Sciatic nerve (tissue), 2 donors: ENCODE measurements at regions not wholly inside any gene's neighbourhood (a gene's known extent, or its start where the extent isn't known, plus 50 kb on each side); places are given as distances from the start of the nearest gene placed in this dataset.

Source experiments
- ATAC-seq: fragments of 200-7000 bp; cut with Tn5 transposase; one replicate; pipeline ENCODE4 v1.9.1; 2020; ENCODE audit warnings: mild to moderate bottlenecking, moderate library complexity
- DNase-seq: peaks from one replicate; pipeline ENCODE4 v3.0.0-alpha.2; 2020; ENCODE audit warnings: low spot score
- intact Hi-C: fragments of 100-400 bp; cut with DNase I; formaldehyde crosslinking; loops from one replicate; pipeline ENCODE4 v1.14.2; 2022
- donor health status: DM: no; HTN: no; CAD: no.
- donor health status: DM: no; HTN: no; CAD: no.

- intact Hi-C loops, result no loop called here
- ATAC-seq (no peak), DNase-seq (no peak)
These were observed 736.8 kb downstream of the SOCS6 start for GRCh38 chr18:71025505-71026225.

DNA sequence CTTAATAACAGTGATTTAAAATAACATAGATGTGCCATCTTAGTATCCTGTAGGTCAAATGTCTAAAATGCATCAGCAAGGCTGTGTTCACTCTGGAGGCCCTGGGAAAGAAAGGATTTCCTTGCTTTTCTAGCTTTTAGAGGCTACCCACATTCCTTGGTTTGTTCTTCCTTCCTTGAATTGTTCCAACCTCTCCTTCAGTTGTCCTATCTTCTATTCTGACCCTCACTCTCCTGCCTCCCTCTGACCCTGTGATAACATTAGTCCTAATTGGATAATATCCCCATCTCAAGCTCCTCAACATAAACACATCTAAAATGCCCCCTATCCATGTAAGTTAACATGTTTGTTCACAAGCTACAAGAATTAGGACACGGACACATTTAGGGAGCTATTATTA, 733.5 kb downstream of the SOCS6 start:
- intact Hi-C loops, result no loop called here
- DNase-seq (no peak), ATAC-seq (no peak)

- ATAC-seq (no peak), DNase-seq (no peak)
- intact Hi-C loops, result no loop called here
These were observed 732.2 kb downstream of the SOCS6 start for GRCh38 chr18:71021030-71021362.

DNA sequence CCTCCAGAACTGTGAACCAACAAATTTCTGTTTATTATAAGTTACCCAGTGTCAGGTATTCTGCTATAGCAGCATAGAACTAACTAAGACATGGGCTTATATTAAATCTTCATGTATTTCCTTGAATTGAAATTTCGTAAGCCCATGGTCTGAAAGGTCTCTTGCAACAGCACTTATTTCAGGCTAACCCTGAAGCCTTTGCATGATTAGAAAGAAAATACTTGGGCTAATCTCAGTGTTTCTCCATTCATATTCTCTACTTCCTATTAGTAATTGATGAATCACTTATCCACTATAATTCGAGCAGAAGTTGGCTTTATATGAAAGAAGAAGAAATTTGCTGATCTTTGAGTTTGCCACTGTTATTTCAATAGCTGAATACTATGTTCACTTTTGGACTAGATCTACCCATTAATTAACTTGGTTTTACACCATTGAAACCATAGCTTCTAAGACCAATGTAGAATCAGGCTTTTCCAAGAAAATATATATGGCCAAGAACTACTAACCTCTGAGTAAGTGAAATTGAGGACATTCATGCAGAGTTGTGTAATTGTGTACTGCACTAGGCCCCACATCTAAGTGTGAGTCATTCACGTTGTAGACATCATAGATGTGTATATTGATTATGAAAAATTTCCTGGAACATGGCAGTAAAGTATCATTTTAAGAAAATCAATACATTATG, 731.6 kb downstream of the SOCS6 start:
- intact Hi-C loops, result no loop called here
- ATAC-seq, result no peak
- DNase-seq, result no peak

DNA sequence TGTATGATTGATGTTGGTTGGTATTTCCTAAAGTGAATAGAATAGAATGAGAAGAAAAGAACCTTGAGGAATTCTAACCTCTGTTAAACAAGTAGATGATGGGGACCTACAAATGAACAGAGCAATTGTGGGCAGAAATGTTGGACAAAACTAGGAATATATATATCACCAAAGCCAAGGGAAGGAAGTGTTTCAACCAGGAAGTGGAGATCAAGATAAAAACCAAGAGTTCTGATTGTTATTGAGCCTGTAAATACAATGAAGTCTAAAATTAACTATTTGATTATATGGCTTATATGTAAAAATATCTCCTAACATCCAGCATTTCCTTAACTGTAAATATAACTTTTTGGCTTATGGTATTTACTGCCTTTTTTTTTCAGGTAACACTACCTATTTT, 730.0 kb downstream of the SOCS6 start:
- intact Hi-C loops, result no loop called here

DNA sequence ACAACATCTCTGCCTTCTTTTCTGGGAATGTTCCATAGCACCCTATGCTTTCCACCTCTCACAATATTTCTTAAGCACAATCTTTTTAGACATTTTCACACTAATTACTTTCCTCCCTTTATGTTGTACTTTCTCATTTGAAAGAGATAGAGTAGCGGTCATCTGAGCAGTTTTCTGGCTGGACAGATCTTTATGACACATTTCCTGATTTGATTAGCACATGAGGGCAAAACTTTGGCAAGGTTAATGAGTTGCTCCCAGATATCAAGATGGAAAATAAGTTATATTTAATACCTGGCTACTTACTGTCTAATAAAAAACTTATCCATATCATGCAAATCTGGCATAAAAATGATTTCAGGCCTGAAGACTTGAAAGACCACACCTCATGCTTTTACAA, 723.9 kb downstream of the SOCS6 start:
- intact Hi-C loops, result no loop called here
- DNase-seq (no peak), ATAC-seq (no peak)

More for the DNA sequence above, 730.0 kb downstream of the SOCS6 start:
- DNase-seq (no peak), ATAC-seq (no peak)

- no peak for ATAC-seq
- intact Hi-C loops, result no loop called here
- no peak for DNase-seq
These were observed 722.5 kb downstream of the SOCS6 start for GRCh38 chr18:71011389-71011788.

DNA sequence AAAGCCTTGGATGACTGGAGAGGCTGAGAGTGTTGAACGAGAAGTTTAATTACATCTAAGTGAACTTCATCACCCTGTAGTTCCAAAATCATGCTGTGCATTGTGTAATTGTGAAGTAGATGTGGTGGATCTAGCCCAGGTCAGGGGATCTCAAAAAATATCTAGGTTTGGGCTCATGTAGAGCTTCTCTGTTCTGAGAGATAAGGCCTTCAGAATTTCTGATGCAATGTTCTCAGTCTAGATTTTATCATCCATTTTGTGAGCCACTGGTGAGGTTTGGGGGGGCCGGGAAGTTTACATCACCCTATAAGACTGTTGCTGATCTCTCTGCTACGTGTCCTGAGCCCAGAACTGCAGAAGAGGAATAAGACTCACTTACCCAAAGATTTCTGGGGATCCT, 719.4 kb downstream of the SOCS6 start:
- no peak for DNase-seq
- no peak for ATAC-seq
- intact Hi-C loops, result no loop called here

DNA sequence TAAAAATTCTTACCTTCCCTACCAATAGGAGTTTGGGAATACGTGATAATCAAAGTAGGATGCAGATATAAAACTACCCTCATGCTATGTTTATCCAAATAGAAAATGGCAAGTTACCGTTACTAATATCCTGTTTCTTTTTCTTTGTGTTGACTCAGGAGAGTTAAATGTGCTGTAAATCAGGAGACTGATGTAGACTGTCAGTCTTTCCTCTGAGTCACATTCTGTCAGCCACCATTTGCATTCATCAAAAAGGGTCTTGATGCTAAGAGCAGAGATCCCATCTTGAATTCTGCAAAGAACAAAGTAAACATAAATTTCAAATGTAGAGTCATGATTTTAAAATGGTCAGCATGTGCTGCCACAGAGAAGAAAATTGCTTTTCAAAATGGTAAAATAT, 712.8 kb downstream of the SOCS6 start:
- intact Hi-C loops, result no loop called here
- ATAC-seq, result no peak

GRCh38 chr18:70998490-70998889, 709.6 kb downstream of the SOCS6 start:
- no peak for ATAC-seq
- intact Hi-C loops, result no loop called here

More for the DNA sequence above, 712.8 kb downstream of the SOCS6 start:
- no peak for DNase-seq

GRCh38 chr18:70994116-70994515, 705.3 kb downstream of the SOCS6 start:
- DNase-seq, result no peak
- ATAC-seq, result no peak
- intact Hi-C loops, result no loop called here

More at GRCh38 chr18:70998490-70998889, 709.6 kb downstream of the SOCS6 start:
- no peak for DNase-seq

- intact Hi-C loops, result no loop called here
These were observed 702.7 kb downstream of the SOCS6 start for GRCh38 chr18:70991577-70991976.

GRCh38 chr18:70985948-70986347, 697.1 kb downstream of the SOCS6 start:
- ATAC-seq (no peak), DNase-seq (no peak)
- intact Hi-C loops, result no loop called here

More at GRCh38 chr18:70991577-70991976, 702.7 kb downstream of the SOCS6 start:
- no peak for ATAC-seq
- DNase-seq, result no peak

DNA sequence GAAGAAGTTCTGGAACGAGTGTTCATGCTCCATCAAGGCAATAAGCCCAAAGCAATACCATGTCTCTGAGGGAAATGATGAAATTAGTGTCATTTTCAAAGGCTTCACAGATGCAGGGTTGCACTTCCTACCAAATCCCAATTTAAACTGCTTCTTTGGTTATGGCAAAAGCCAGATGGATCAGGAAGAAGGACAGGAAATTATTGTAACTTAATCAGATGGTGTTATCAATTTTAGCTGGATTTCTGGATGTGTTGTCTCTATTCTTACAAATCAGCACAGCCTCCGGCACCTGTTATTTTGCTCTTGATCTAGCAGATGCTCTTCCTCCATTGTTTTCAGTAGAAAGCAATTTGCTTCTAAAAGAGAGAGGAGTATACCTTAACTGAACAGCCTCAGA, 693.4 kb downstream of the SOCS6 start:
- ATAC-seq (no peak), DNase-seq (no peak)
- intact Hi-C loops, result no loop called here

DNA sequence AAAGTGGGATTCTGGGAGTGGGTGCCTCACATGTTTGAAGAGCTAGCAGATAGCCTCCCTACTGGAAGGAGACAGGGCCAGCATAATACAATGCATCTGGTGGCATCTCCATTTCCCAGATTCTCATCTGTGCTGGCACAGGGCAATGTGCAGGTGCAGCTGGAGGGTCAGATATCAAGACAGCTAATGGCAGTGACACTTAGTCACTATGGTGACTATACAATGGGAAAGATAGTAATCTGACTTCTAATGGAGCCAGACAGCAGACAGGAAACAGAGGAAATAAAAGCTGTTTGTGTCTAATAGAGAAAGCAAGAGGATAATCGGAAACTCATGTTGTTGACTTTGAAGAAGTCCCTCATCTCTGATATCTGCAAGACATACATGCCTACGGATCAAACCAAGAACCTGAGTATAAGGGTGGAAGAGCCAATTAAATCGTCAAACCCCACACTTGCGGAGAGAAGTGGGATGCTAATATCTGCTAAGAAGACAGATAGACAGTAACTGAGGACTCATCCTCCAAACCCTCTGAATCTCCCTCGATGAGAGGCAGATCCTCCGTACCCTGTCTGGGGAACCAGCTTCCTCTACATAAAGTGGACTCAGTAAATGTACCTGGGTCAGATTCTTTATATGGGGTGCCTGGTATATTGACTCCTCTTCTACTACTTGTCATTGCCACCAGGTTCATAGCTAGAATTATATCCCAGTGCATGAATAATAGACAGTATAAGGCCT, 692.7 kb downstream of the SOCS6 start:
- intact Hi-C loops, result no loop called here
- ATAC-seq (no peak), DNase-seq (no peak)

GRCh38 chr18:70973626-70974025, 684.8 kb downstream of the SOCS6 start:
- no peak for DNase-seq
- ATAC-seq, result no peak
- intact Hi-C loops, result no loop called here

- intact Hi-C loops, result no loop called here
- no peak for DNase-seq
- no peak for ATAC-seq
These were observed 677.6 kb downstream of the SOCS6 start for GRCh38 chr18:70966419-70966818.

GRCh38 chr18:70961939-70962338, 673.1 kb downstream of the SOCS6 start:
- intact Hi-C loops, result no loop called here
- ATAC-seq, result no peak
- no peak for DNase-seq

DNA sequence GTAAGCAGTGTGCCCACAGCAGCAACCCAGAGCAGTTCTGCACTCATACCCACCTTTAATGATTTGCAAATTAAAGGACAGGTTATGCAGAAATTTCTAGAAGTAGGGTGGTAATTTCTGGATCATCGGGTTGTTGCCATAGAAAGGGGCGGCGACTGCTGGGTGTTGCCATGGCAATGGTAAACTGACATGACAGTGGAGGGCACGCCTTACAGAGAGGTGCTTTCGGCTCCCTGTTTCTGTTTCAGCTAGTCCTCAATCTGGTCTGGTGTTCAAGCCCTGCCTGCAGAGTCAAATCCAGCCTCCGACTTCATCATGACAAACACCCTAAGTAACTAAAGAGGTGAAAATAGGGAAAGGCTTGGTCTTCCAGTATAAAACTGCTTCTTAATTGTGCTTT, 667.7 kb downstream of the SOCS6 start:
- DNase-seq (no peak), ATAC-seq (no peak)
- intact Hi-C loops, result no loop called here

- no peak for DNase-seq
- no peak for ATAC-seq
- intact Hi-C loops, result no loop called here
These were observed 647.3 kb downstream of the SOCS6 start for GRCh38 chr18:70936160-70936559.
